Caco-2 (cell line): ENCODE measurements at regions not wholly inside any gene's neighbourhood (a gene's known extent, or its start where the extent isn't known, plus 50 kb on each side); places are given as distances from the start of the nearest gene placed in this dataset.

Experiments
- BruUV-seq: library from RNA; stranded (reverse); fragments of 400-500 nt; replicated peaks from 2 replicates; lab custom pipeline; 2021; lab: Mats Ljungman, UMichigan
- CTCF ChIA-PET: fragments of 300-600 bp; sonication (Branson Sonifier 250); formaldehyde crosslinking; loops from one replicate; lab custom pipeline; 2022; ENCODE audit warnings: antibody characterized with exemption; lab: Charles Lee
- POLR2A ChIA-PET: fragments of 300-600 bp; sonication (Branson Sonifier 250); formaldehyde crosslinking; loops from one replicate; lab custom pipeline; 2022; ENCODE audit warnings: antibody characterized with exemption; lab: Charles Lee
- DNase-seq, 2 experiments: peaks; one replicate each; pipeline versions ENCODE4 v3.0.0 to v3.0.0-alpha.2; 2020 to 2022
- H3K27me3 ChIP-seq: replicated peaks from 2 replicates; pipeline ENCODE4 v1.6.0; 2011; ENCODE audit warnings: low read length; ENCODE audit not compliant: control insufficient read depth, insufficient read depth
- H3K36me3 ChIP-seq: 2 replicates; pipeline ENCODE4 v1.5.1; 2011; ENCODE audit warnings: low read length; ENCODE audit not compliant: control insufficient read depth, insufficient read depth
- H3K4me1 ChIP-seq: fragments of 250-450 bp; sonication (Bioruptor Pico); 2 replicates; pipeline ENCODE4 v1.5.1; 2020; ENCODE audit warnings: mild to moderate bottlenecking
- H3K4me3 ChIP-seq: 2 replicates; pipeline ENCODE4 v1.5.1; 2011; ENCODE audit warnings: low read depth, mild to moderate bottlenecking, control low read depth, low read length
- H3K9me3 ChIP-seq: fragments of 250-450 bp; sonication (Bioruptor Pico); 2 replicates; pipeline ENCODE4 v1.5.1; 2020; ENCODE audit warnings: mild to moderate bottlenecking, moderate library complexity
- H3K27ac Mint-ChIP-seq: one replicate; pipeline ENCODE4 v1.8.0; 2022; ENCODE audit warnings: mixed read lengths; ENCODE audit not compliant: unreplicated experiment
- H3K27me3 Mint-ChIP-seq: one replicate; pipeline ENCODE4 v1.8.0; 2022; ENCODE audit warnings: mixed read lengths; ENCODE audit not compliant: insufficient read depth, unreplicated experiment
- H3K36me3 Mint-ChIP-seq: one replicate; pipeline ENCODE4 v1.8.0; 2022; ENCODE audit warnings: mild to moderate bottlenecking, mixed read lengths; ENCODE audit not compliant: insufficient read depth, unreplicated experiment
- H3K4me1 Mint-ChIP-seq: one replicate; pipeline ENCODE4 v1.8.0; 2022; ENCODE audit warnings: low read depth, mixed read lengths; ENCODE audit not compliant: unreplicated experiment
- H3K4me3 Mint-ChIP-seq: one replicate; pipeline ENCODE4 v1.8.0; 2022; ENCODE audit warnings: mild to moderate bottlenecking, moderate library complexity, mixed read lengths; ENCODE audit not compliant: unreplicated experiment
- H3K9me3 Mint-ChIP-seq: one replicate; pipeline ENCODE4 v1.8.0; 2022; ENCODE audit warnings: mixed read lengths; ENCODE audit not compliant: unreplicated experiment
- intact Hi-C: fragments of 100-400 bp; cut with micrococcal nuclease; formaldehyde crosslinking; loops from one replicate; pipeline ENCODE4 v1.10.0; 2022; ENCODE audit not compliant: unreplicated experiment
- TF ChIP-seq, protein P1 (sequence below), 2 experiments: fragments of 200-600 bp in 1 of 2; IDR thresholded peaks; 1 replicate in 1 of 2; 2 replicates in 1 of 2; pipeline versions ENCODE4 v1.5.1 to v1.8.0; 2011 to 2022; ENCODE audit warnings: antibody characterized with exemption in 1 of 2, control low read depth in 1 of 2, inconsistent platforms in 1 of 2, low read depth in 1 of 2, low read length in 1 of 2, mild to moderate bottlenecking in 1 of 2, moderate library complexity in 1 of 2; ENCODE audit not compliant: insufficient read depth in 1 of 2, severe bottlenecking in 1 of 2, unreplicated experiment in 1 of 2

DNA sequence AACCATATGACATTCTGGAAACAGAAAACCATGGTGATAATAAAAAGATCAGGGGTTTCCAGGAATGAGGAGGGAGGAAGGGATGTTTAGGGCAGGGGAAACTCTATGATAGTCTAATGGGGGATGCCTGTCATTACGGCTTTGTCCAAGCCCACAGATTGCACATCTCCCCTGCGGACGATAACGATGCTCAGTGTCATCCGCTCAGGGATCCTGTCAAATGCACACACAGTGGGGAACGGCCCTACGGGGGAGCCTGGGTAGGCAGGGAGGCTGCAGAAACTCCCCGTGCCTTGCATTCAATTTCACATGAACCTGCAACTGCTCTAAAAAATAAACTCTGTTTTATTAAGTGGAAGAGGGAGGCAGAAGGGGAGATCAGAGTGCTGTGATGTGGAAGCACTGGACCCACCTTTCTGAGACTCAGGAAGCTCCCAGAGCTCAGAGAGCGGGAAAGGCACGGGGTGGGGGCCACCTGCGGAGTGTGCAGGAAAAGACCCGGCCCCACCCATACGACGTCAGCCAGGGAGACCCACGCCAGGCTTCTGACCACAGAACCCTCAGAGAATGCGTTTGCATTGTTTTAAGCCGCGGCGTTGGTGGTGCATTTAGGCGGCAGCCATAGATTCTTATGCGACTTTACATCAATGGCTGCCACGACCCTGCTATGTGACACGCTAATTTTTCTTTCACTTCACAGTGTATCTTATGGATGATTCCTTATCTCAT is 543.5 kb downstream of the BRD1 start:
- peaks cover 5% of the 10 kb centered on the region for H3K36me3 Mint-ChIP-seq
- Histone ChIP-seq H3K4me3 (no peak overlapping the region), H3K9me3 (peaks cover 6% of the 10 kb centered on the region; the same call in 1 of the 2 replicates), H3K27me3 (no peaks in the 10 kb centered on the region), H3K4me1 (no peaks in the 10 kb centered on the region), H3K36me3 (no peaks in the 10 kb centered on the region)
- no peak overlapping the region for H3K4me3 Mint-ChIP-seq
- no TSS peak for BruUV-seq
- intact Hi-C loops = no loop called here
- no peaks in the 10 kb centered on the region for H3K4me1 Mint-ChIP-seq
- DNase-seq = no peak
- POLR2A ChIA-PET = no interaction called here
- CTCF ChIA-PET = no interaction called here
- TF ChIP-seq, protein P1, sequence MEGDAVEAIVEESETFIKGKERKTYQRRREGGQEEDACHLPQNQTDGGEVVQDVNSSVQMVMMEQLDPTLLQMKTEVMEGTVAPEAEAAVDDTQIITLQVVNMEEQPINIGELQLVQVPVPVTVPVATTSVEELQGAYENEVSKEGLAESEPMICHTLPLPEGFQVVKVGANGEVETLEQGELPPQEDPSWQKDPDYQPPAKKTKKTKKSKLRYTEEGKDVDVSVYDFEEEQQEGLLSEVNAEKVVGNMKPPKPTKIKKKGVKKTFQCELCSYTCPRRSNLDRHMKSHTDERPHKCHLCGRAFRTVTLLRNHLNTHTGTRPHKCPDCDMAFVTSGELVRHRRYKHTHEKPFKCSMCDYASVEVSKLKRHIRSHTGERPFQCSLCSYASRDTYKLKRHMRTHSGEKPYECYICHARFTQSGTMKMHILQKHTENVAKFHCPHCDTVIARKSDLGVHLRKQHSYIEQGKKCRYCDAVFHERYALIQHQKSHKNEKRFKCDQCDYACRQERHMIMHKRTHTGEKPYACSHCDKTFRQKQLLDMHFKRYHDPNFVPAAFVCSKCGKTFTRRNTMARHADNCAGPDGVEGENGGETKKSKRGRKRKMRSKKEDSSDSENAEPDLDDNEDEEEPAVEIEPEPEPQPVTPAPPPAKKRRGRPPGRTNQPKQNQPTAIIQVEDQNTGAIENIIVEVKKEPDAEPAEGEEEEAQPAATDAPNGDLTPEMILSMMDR (IDR thresholded peaks at IDR 0.05; ENCODE audit: insufficient read depth in 1 of 2, low read depth in 1 of 2, low read length in 1 of 2, severe bottlenecking in 1 of 2, unreplicated experiment in 1 of 2) = no peak
- peaks cover 13% of the 10 kb centered on the region for H3K9me3 Mint-ChIP-seq
- no peak overlapping the region for H3K27ac Mint-ChIP-seq
- peaks cover 49% of the 10 kb centered on the region for H3K27me3 Mint-ChIP-seq

DNA sequence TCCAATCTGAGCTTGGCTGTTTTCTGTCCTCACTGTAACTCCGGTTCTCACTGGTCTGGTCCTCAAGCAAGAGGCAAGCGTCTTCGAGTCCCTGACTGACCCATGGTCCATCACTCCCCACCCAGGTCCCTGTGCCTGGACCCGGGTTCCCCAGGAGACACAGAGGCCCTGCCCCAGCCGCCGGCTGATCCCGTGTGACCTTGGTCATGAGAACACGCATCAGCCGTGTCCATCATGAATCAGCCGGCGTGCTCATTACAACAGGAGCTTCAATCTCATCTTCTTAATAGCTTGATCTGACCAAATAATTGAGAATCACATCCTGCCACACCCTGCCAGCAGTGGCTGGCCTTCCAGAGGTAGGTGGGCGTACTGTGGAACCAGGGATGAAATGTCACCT is 545.1 kb downstream of the BRD1 start:
- ChIA-PET POLR2A (no interaction called here), CTCF (interaction anchor here (0.6 kb wide), 1 partner anchor 13 kb away, joined by 5 read pairs; no protein-coding TSS in a partner anchor)
- TF ChIP-seq, protein P1 (IDR thresholded peaks at IDR 0.05; ENCODE audit: insufficient read depth in 1 of 2, low read depth in 1 of 2, low read length in 1 of 2, severe bottlenecking in 1 of 2, unreplicated experiment in 1 of 2) = no peak
- Mint-ChIP-seq H3K36me3 (peaks cover 5% of the 10 kb centered on the region), H3K4me3 (no peak overlapping the region), H3K9me3 (peaks cover 13% of the 10 kb centered on the region), H3K4me1 (no peaks in the 10 kb centered on the region), H3K27me3 (peaks cover 51% of the 10 kb centered on the region), H3K27ac (no peak overlapping the region)
- no TSS peak for BruUV-seq
- H3K9me3 ChIP-seq = peaks cover 6% of the 10 kb centered on the region; the same call in 1 of the 2 replicates
- intact Hi-C loops = no loop called here
- H3K36me3 ChIP-seq = no peaks in the 10 kb centered on the region
- H3K4me1 ChIP-seq = no peaks in the 10 kb centered on the region
- DNase-seq = no peak
- no peak overlapping the region for H3K4me3 ChIP-seq
- H3K27me3 ChIP-seq = no peaks in the 10 kb centered on the region

DNA sequence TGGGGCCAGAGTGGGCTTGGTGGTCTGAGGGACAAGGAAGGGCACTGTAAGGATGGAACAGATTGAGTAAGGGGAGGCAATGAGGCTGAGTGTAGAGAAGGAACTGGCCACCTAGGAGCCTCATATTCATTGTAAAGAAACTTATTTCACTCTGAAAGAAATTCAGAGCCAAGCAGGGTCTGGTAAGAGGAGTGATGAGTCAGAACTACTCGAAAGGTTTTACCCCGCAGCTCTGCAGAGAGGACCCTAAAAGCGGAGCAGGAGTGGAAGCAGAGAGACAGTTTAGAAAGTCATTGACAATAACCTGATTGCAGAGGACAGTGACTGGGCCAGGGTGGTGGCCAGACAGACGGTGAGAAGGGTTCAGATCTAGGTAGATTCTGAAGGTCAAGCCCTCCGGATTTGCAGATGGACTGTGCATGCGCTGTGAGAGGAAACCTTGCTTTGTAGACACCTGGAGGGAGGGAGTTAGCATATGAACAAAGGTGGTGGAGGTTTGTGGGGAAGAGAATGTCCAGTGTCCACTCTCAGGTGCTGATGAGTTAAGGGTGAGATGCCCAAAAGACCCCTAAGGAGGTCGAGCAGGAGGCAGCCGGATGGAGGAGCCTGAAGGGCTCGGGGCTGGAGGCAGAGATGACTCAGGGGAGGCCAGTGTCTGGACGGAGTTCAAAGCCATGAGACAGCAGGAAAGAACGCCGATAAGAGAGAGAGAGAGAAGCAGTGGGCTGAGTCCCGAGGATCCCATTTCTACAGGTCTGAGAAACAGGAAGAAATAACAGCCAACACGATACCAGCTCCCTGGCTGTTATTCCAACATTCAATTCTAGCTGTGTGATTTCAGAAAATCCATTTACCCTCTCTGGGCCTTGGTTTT is 546.0 kb downstream of the BRD1 start:
- peaks cover 13% of the 10 kb centered on the region for H3K9me3 Mint-ChIP-seq
- H3K27me3 Mint-ChIP-seq = peaks cover 51% of the 10 kb centered on the region
- H3K27ac Mint-ChIP-seq = no peak overlapping the region
- H3K36me3 ChIP-seq = no peaks in the 10 kb centered on the region
- H3K4me3 ChIP-seq = no peak overlapping the region
- TF ChIP-seq, protein P1 (IDR thresholded peaks at IDR 0.05; ENCODE audit: insufficient read depth in 1 of 2, low read depth in 1 of 2, low read length in 1 of 2, severe bottlenecking in 1 of 2, unreplicated experiment in 1 of 2) = no peak
- no peak overlapping the region for H3K4me3 Mint-ChIP-seq
- ChIA-PET POLR2A (no interaction called here), CTCF (no interaction called here)
- no peaks in the 10 kb centered on the region for H3K4me1 Mint-ChIP-seq
- no peaks in the 10 kb centered on the region for H3K27me3 ChIP-seq
- intact Hi-C loops = no loop called here
- DNase-seq = no peak
- no TSS peak for BruUV-seq
- no peaks in the 10 kb centered on the region for H3K4me1 ChIP-seq
- H3K36me3 Mint-ChIP-seq = peaks cover 5% of the 10 kb centered on the region
- H3K9me3 ChIP-seq = peaks cover 6% of the 10 kb centered on the region; the same call in 1 of the 2 replicates
